AG04450 (cell line): ENCODE measurements at regions not wholly inside any gene's neighbourhood (a gene's known extent, or its start where the extent isn't known, plus 50 kb on each side); places are given as distances from the start of the nearest gene placed in this dataset.
"Not testable (repeated sequence)": the region's sequence is repeated elsewhere in the genome, so short reads cannot be mapped to it uniquely, and the experiment has no call there.

Experiments
- CTCF ChIA-PET: fragments of 300-600, 350-600 bp; formaldehyde crosslinking; extraction: SDS; loops from one replicate; lab custom pipeline; 2022; ENCODE audit warnings: antibody characterized with exemption, inconsistent platforms; lab: Charles Lee
- POLR2A ChIA-PET: fragments of 350-600 bp; formaldehyde crosslinking; extraction: SDS; loops from one replicate; lab custom pipeline; 2021; ENCODE audit warnings: antibody characterized with exemption, inconsistent platforms; lab: Yijun Ruan, JAX
- DNase-seq: peaks from one replicate; pipeline ENCODE4 v3.0.0-alpha.2; 2011; ENCODE audit warnings: low read depth, low spot score
- H3K27ac ChIP-seq: one replicate; pipeline ENCODE4 v1.5.1; 2012; ENCODE audit warnings: low read depth, low read length, control low read depth
- H3K27me3 ChIP-seq: one replicate; pipeline ENCODE4 v1.6.0; 2012; ENCODE audit warnings: low read length; ENCODE audit not compliant: control insufficient read depth, insufficient read depth
- H3K4me3 ChIP-seq: 2 replicates; pipeline ENCODE4 v1.5.1; 2011; ENCODE audit warnings: mild to moderate bottlenecking, low read depth, low read length, control low read depth
- H3K9me3 ChIP-seq: 2 replicates; pipeline ENCODE4 v1.5.1; 2012; ENCODE audit warnings: low read length; ENCODE audit not compliant: control insufficient read depth, insufficient read depth
- TF ChIP-seq, protein P1 (sequence below): IDR thresholded peaks from 2 replicates; pipeline ENCODE4 v1.5.1; 2011; ENCODE audit warnings: low read depth, low read length, control low read depth, inconsistent platforms

- Histone ChIP-seq H3K27ac (no peak overlapping the region), H3K4me3 (peak overlapping the region; percentile 29), H3K27me3 (peaks cover 11% of the 10 kb centered on the region), H3K9me3 (no peaks in the 10 kb centered on the region)
- ChIA-PET POLR2A (no interaction called here), CTCF (interaction anchor here (0.6 to 1.7 kb wide), 3 partner anchors 41 to 275 kb away, joined by 3 to 7 read pairs (median 3); no protein-coding TSS in a partner anchor)
- TF ChIP-seq, protein P1, sequence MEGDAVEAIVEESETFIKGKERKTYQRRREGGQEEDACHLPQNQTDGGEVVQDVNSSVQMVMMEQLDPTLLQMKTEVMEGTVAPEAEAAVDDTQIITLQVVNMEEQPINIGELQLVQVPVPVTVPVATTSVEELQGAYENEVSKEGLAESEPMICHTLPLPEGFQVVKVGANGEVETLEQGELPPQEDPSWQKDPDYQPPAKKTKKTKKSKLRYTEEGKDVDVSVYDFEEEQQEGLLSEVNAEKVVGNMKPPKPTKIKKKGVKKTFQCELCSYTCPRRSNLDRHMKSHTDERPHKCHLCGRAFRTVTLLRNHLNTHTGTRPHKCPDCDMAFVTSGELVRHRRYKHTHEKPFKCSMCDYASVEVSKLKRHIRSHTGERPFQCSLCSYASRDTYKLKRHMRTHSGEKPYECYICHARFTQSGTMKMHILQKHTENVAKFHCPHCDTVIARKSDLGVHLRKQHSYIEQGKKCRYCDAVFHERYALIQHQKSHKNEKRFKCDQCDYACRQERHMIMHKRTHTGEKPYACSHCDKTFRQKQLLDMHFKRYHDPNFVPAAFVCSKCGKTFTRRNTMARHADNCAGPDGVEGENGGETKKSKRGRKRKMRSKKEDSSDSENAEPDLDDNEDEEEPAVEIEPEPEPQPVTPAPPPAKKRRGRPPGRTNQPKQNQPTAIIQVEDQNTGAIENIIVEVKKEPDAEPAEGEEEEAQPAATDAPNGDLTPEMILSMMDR, result no peak
- DNase-seq, result no peak
Observed at GRCh38 chr7:39855325-39855674, 94.8 kb upstream of the CDK13 start.

- H3K9me3 ChIP-seq, DNase-seq, H3K27me3 ChIP-seq, POLR2A ChIA-PET, H3K4me3 ChIP-seq, H3K27ac ChIP-seq: not testable (repeated sequence)
- TF ChIP-seq, protein P1, result peak; percentile 18; the same call in 1 of the 2 replicates
- CTCF ChIA-PET, result interaction anchor here (1.4 kb wide), 1 partner anchor 297 kb away, joined by 3 read pairs; the partner anchor contains the start of gene YAE1
Observed at GRCh38 chr7:39863675-39864322, 86.3 kb upstream of the CDK13 start.

- DNase-seq, H3K4me3 ChIP-seq, POLR2A ChIA-PET, H3K27me3 ChIP-seq, CTCF ChIA-PET, H3K9me3 ChIP-seq, H3K27ac ChIP-seq: not testable (repeated sequence)
Observed at GRCh38 chr7:39869888-39870522, 80.1 kb upstream of the CDK13 start.

- H3K9me3 ChIP-seq, DNase-seq, CTCF ChIA-PET: not testable (repeated sequence)
Observed at GRCh38 chr7:39871610-39872009, 78.4 kb upstream of the CDK13 start.

DNA sequence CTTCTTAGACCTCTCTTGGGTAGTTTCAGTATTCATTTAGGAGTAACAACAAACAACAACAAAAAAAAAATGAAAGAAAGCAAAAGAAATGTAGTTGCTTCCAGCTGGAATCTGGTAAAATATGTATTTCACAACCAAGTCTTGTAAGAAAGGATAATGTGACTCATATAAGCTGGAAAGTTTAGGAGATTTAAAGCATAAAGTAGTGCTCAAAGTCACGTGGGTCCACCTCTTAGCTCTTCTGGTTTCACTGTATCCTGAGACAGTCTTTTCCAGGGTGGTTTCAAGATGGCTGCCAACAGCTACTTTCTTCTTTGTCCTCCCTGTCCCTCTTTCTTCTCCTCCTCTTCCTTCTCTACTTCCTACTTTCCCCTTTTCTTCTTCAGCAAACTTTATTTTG, 69.5 kb upstream of the CDK13 start:
- no peak for DNase-seq
- CTCF ChIA-PET, result interaction anchor here (0.6 to 2.9 kb wide), 3 partner anchors 16 to 676 kb away, joined by 4 to 10 read pairs (median 4); no protein-coding TSS in a partner anchor
- Histone ChIP-seq H3K27me3 (no peaks in the 10 kb centered on the region), H3K9me3 (peaks cover 8% of the 10 kb centered on the region), H3K27ac (no peak overlapping the region), H3K4me3 (no peak overlapping the region)
- TF ChIP-seq, protein P1, result no peak
- POLR2A ChIA-PET, result interaction anchor here (0.7 kb wide), 1 partner anchor 170 kb away, joined by 3 read pairs; no protein-coding TSS in a partner anchor

More at GRCh38 chr7:39871610-39872009, 78.4 kb upstream of the CDK13 start:
- POLR2A ChIA-PET, H3K27me3 ChIP-seq, H3K27ac ChIP-seq, H3K4me3 ChIP-seq: not testable (repeated sequence)
